SK-N-MC (cell line): ENCODE measurements at regions not wholly inside any gene's neighbourhood (a gene's known extent, or its start where the extent isn't known, plus 50 kb on each side); places are given as distances from the start of the nearest gene placed in this dataset.

Experiments
- EZH2 ChIP-seq: fragments of 200-600 bp; sonication (generic); IDR thresholded peaks from one replicate; pipeline ENCODE4 v1.6.1; 2017; ENCODE audit warnings: antibody characterized with exemption
- FOXP2 ChIP-seq: optimal IDR thresholded peaks from 2 replicates; pipeline ENCODE3; 2011; ENCODE audit warnings: mild to moderate bottlenecking, moderate library complexity; ENCODE audit not compliant: insufficient read depth; ENCODE audit errors: extremely low read length, control extremely low read depth
- POLR2AphosphoS5 ChIP-seq: IDR thresholded peaks from 2 replicates; pipeline ENCODE4 v1.6.1; 2012; ENCODE audit warnings: mild to moderate bottlenecking, low read depth, low read length, borderline replicate concordance

GRCh38 chr18:26717123-26717719, 148.3 kb downstream of the AQP4 start:
- TF ChIP-seq EZH2 (no peak), POLR2AphosphoS5 (no peak), FOXP2 (no peak)
